DND-41 (cell line): ENCODE measurements at regions not wholly inside any gene's neighbourhood (a gene's known extent, or its start where the extent isn't known, plus 50 kb on each side); places are given as distances from the start of the nearest gene placed in this dataset.
"Not testable (repeated sequence)": the region's sequence is repeated elsewhere in the genome, so short reads cannot be mapped to it uniquely, and the experiment has no call there.

ENCODE experiments used
- EZH2 ChIP-seq: IDR thresholded peaks from 3 replicates; pipeline ENCODE4 v1.6.1; 2012; ENCODE audit warnings: borderline replicate concordance, low read depth, mild to moderate bottlenecking, moderate library complexity, low read length, inconsistent platforms; ENCODE audit not compliant: severe bottlenecking
- TF ChIP-seq, protein P1 (sequence below): IDR thresholded peaks from 2 replicates; pipeline ENCODE4 v1.5.1; 2012; ENCODE audit warnings: borderline replicate concordance, low read length, moderate library complexity, mild to moderate bottlenecking; ENCODE audit not compliant: poor library complexity, severe bottlenecking; ENCODE audit errors: extremely low read depth

DNA sequence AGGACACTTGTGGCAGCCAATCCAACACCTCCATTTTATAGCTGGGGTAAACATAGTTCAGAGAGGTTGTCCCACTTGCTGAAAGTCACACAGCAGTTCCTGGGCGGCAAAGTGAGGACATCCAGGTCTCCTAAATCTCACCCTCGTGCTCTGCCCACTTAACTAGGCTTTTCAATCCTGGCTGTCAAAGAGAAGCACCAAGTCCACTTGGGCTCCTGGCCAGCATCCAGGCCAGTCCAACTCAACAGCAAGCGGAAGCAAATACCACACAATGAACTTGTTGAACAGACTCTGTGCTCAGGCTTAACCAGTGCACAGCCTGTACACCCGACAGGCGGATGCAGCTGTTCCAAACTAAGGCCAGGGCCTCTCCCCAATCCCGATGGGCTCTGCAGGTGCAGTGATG is 60.4 kb upstream of the SPN start:
- TF ChIP-seq, protein P1, sequence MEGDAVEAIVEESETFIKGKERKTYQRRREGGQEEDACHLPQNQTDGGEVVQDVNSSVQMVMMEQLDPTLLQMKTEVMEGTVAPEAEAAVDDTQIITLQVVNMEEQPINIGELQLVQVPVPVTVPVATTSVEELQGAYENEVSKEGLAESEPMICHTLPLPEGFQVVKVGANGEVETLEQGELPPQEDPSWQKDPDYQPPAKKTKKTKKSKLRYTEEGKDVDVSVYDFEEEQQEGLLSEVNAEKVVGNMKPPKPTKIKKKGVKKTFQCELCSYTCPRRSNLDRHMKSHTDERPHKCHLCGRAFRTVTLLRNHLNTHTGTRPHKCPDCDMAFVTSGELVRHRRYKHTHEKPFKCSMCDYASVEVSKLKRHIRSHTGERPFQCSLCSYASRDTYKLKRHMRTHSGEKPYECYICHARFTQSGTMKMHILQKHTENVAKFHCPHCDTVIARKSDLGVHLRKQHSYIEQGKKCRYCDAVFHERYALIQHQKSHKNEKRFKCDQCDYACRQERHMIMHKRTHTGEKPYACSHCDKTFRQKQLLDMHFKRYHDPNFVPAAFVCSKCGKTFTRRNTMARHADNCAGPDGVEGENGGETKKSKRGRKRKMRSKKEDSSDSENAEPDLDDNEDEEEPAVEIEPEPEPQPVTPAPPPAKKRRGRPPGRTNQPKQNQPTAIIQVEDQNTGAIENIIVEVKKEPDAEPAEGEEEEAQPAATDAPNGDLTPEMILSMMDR = not testable (repeated sequence)
- not testable (repeated sequence) for TF ChIP-seq EZH2
